Kidney epithelial cell (primary cell): ENCODE measurements at regions not wholly inside any gene's neighbourhood (a gene's known extent, or its start where the extent isn't known, plus 50 kb on each side); places are given as distances from the start of the nearest gene placed in this dataset.

Experiments used
- DNase-seq: peaks from one replicate; pipeline ENCODE4 v3.0.0-alpha.2; 2010; ENCODE audit warnings: low read depth
- H3K27me3 ChIP-seq: 2 replicates; pipeline ENCODE4 v1.6.0; 2011; ENCODE audit warnings: low read length; ENCODE audit not compliant: control insufficient read depth, insufficient read depth
- H3K36me3 ChIP-seq: 2 replicates; pipeline ENCODE4 v1.5.1; 2011; ENCODE audit warnings: low read length; ENCODE audit not compliant: control insufficient read depth, insufficient read depth
- H3K4me3 ChIP-seq: 2 replicates; pipeline ENCODE4 v1.5.1; 2011; ENCODE audit warnings: low read depth, mild to moderate bottlenecking, control low read depth, low read length
- TF ChIP-seq, protein P1 (sequence below): IDR thresholded peaks from 2 replicates; pipeline ENCODE4 v1.5.1; 2011; ENCODE audit warnings: mild to moderate bottlenecking, moderate library complexity, low read length, control low read depth, inconsistent platforms; ENCODE audit not compliant: insufficient read depth, poor library complexity, severe bottlenecking

DNA sequence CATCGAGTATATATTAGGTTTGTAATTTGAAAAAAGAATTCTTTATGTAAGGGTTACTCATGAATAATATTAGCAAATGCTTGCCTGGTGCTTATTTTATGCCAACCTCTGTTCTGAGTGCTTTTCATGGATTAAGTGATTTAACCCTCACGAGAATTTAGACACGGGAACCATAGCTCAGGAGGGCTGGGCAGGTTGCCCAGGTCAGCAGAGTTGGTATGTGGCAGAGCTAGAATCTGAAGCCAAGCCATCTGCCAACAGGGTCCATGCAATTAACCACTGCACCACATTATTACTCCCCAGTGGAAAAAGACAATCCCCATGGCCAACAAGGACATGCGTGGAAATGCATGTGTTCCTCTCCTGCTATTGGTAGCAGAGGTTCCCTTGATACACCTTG is 345.6 kb downstream of the CDC5L start:
- Histone ChIP-seq H3K27me3 (no peaks in the 10 kb centered on the region), H3K4me3 (no peak overlapping the region), H3K36me3 (no peaks in the 10 kb centered on the region)
- DNase-seq: no peak
- TF ChIP-seq, protein P1, sequence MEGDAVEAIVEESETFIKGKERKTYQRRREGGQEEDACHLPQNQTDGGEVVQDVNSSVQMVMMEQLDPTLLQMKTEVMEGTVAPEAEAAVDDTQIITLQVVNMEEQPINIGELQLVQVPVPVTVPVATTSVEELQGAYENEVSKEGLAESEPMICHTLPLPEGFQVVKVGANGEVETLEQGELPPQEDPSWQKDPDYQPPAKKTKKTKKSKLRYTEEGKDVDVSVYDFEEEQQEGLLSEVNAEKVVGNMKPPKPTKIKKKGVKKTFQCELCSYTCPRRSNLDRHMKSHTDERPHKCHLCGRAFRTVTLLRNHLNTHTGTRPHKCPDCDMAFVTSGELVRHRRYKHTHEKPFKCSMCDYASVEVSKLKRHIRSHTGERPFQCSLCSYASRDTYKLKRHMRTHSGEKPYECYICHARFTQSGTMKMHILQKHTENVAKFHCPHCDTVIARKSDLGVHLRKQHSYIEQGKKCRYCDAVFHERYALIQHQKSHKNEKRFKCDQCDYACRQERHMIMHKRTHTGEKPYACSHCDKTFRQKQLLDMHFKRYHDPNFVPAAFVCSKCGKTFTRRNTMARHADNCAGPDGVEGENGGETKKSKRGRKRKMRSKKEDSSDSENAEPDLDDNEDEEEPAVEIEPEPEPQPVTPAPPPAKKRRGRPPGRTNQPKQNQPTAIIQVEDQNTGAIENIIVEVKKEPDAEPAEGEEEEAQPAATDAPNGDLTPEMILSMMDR: no peak

DNA sequence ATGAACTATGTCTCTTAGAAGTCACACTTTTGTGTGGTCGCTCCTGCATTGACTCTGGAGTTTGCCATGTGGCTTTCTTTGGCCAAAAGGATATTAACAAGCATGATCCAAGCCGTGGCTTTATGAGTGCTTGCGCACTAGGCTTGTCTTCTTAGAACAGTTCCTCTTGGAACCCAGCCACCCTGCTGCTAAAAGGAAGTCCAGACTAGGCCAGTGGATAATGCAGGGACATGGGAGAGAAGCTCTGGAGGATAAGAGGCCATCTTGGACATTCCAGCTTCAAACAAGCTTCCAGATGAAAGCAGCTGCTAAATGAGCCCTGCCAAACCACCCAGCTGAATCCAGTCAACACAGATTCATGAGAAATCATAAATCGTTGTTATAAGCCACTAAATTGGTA is 346.4 kb downstream of the CDC5L start:
- TF ChIP-seq, protein P1: no peak
- no peaks in the 10 kb centered on the region for H3K36me3 ChIP-seq
- H3K27me3 ChIP-seq: no peaks in the 10 kb centered on the region
- H3K4me3 ChIP-seq: no peak overlapping the region
- no peak for DNase-seq

DNA sequence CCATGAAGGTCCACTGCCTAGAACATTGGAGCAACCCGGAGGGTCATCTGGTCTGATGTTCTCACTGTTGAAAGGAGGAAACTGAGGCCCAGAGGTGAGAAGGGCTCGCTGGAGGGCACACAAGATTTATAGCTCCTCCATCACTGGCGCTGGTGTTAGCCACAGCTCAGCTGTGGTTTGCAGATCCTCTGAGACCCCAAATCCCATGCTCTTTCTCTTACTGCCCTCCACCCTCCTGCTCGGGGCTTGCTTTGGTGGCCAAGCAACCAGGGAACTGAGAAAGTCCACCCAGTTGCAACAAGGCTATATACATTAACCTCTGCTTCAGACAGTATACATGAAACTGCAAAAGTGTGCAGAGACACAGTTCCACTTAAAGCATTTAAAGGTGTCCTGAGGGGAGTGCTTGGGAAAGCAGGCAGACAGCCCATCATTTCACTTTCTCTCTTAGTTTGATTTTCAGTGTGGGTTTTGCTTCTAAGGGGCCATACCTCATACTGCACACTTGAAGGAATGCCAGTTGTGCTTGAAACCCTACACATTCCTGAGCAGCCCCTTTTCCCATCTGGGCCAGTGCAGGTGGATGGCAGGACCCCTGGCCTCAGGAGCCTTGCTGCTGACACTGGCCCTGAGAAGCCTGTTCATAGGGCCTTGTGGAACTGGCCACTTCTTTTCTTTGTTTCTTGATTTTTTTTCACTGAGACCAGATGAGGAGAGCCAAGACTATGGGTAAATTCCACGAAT is 347.6 kb downstream of the CDC5L start:
- TF ChIP-seq, protein P1: no peak
- DNase-seq: no peak
- no peaks in the 10 kb centered on the region for H3K27me3 ChIP-seq
- no peaks in the 10 kb centered on the region for H3K36me3 ChIP-seq
- no peak overlapping the region for H3K4me3 ChIP-seq

DNA sequence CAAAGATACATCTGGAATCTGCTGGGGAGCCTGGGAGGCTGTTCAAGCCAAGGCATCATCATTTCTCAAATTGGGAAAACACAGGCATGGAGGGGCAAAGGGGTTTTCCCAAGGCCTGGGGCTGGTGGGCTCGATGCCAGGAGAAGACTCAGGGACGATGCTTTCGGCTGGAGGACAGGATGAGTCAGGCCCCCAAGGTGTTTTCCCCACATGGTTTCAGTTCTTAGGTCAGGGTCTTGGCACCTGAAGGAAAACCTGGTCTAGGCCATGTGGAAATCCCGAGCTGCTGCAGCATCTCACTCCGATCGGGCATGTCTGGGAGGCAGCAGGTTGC is 348.1 kb downstream of the CDC5L start:
- no peak overlapping the region for H3K4me3 ChIP-seq
- no peaks in the 10 kb centered on the region for H3K27me3 ChIP-seq
- DNase-seq: peak; percentile 55
- TF ChIP-seq, protein P1: no peak
- no peaks in the 10 kb centered on the region for H3K36me3 ChIP-seq

DNA sequence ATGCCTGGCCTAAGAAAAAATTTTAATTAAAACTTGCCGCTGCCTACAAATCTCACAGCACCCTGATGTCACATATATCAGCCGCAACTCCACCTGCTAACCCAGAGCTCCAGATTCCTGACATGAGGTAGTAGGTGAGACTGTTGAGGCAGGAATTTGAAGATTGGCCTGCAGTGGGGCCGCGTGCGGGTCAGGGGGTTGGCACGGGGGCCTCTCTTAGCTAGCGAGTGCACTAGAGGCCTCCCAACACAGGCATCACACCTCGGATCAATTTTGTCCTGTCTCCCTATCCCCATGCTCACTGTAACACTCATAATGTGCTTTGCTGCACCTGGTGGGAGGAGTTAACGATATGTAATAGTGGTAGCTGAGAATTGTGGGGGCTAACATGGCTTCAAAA is 349.8 kb downstream of the CDC5L start:
- no peaks in the 10 kb centered on the region for H3K27me3 ChIP-seq
- H3K36me3 ChIP-seq: no peaks in the 10 kb centered on the region
- TF ChIP-seq, protein P1: no peak
- DNase-seq: no peak
- H3K4me3 ChIP-seq: no peak overlapping the region
